Thyroid gland (tissue), 4 donors: ENCODE measurements at regions not wholly inside any gene's neighbourhood (a gene's known extent, or its start where the extent isn't known, plus 50 kb on each side); places are given as distances from the start of the nearest gene placed in this dataset.

Experiments
- POLR2A ChIP-seq, 2 donors: fragments of 450-650 bp; IDR thresholded peaks; one replicate each; pipeline ENCODE4 v1.6.1; 2017; ENCODE audit warnings: antibody characterized with exemption in 2 of 2, mild to moderate bottlenecking in 2 of 2, moderate library complexity in 1 of 2
- TF ChIP-seq, protein P1 (sequence below), 6 experiments: fragments of 200-600 bp in 3 of 6; fragments of 450-650 bp in 3 of 6; sonication (generic) in 3 of 6; IDR thresholded peaks; one replicate each; pipeline ENCODE4 v1.5.1; 2016 to 2019; ENCODE audit warnings: antibody characterized with exemption in 6 of 6, mild to moderate bottlenecking in 2 of 6, inconsistent platforms in 1 of 6, moderate library complexity in 1 of 6

DNA sequence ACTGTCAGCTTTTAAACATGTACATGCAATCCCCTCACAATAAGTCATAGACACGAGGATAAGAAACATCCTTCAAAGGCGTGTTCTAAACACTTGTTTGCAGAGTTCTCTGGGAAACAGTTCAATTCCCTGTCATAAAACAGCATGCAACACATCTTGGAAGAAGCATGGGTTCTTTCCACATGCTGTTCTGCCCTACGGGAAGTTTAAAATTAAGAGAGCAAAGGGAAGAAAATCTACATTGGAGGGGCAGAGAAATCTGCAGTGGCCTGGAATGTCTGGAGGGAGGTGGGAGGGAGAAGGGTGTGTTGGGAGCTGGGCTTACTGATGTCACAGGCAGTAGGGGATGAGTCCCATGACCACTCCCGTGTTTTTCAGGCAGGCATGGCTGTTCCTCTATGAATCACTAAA, 98.3 kb upstream of the SLC2A1 start:
- TF ChIP-seq, protein P1, sequence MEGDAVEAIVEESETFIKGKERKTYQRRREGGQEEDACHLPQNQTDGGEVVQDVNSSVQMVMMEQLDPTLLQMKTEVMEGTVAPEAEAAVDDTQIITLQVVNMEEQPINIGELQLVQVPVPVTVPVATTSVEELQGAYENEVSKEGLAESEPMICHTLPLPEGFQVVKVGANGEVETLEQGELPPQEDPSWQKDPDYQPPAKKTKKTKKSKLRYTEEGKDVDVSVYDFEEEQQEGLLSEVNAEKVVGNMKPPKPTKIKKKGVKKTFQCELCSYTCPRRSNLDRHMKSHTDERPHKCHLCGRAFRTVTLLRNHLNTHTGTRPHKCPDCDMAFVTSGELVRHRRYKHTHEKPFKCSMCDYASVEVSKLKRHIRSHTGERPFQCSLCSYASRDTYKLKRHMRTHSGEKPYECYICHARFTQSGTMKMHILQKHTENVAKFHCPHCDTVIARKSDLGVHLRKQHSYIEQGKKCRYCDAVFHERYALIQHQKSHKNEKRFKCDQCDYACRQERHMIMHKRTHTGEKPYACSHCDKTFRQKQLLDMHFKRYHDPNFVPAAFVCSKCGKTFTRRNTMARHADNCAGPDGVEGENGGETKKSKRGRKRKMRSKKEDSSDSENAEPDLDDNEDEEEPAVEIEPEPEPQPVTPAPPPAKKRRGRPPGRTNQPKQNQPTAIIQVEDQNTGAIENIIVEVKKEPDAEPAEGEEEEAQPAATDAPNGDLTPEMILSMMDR (IDR thresholded peaks at IDR 0.05): no peak
- no peak for TF ChIP-seq POLR2A (IDR thresholded peaks at IDR 0.05)
